ENCODE measurements at regions not wholly inside any gene's neighbourhood (a gene's known extent, or its start where the extent isn't known, plus 50 kb on each side); places are given as distances from the start of the nearest gene placed in this dataset.

DNA sequence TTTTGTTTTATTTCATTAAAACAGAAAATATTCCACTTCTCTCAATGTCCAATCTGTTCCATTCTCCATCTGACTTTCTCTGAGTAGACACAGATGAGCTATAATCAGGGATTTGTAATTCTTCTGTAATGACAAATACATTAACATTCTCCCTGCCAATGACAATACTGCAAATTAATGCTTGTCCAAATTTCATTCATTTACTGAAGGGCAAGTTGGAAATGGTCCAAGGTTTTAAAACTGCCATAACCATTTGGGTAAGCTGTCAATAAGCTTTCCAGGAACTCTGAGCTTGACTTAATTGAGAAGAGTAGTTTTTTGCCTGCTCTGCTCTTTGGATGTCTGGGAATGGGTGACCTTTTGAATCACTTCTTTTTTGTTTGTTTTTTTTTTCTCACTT lies 253.5 kb downstream of the DMRTA1 start:
- Mint-ChIP-seq H3K4me3 (no peak overlapping the region), H3K27me3 (no peaks in the 10 kb centered on the region), H3K27ac (no peak overlapping the region), H3K36me3 (no peaks in the 10 kb centered on the region), H3K4me1 (no peaks in the 10 kb centered on the region), H3K9me3 (peaks cover 0 to 12% (median 3%) of the 10 kb centered on the region in 7 donors)
- Histone ChIP-seq H3K36me3 (ENCODE audit: control insufficient read depth, insufficient read depth, low read length) (no peaks in the 10 kb centered on the region), H3K27ac (ENCODE audit: insufficient read depth, low read length, poor library complexity, severe bottlenecking) (no peak overlapping the region), H3K9me3 (ENCODE audit: control insufficient read depth in 2 of 2, low read length in 2 of 2) (peaks cover 0 to 6% of the 10 kb centered on the region in 2 experiments), H3K4me1 (ENCODE audit: control insufficient read depth, insufficient read depth, low read length, poor library complexity, severe bottlenecking) (no peaks in the 10 kb centered on the region), H3K27me3 (ENCODE audit: control insufficient read depth, insufficient read depth, low read length) (no peaks in the 10 kb centered on the region), H3K4me3 (ENCODE audit: low read depth, low read length) (no peak overlapping the region)
- ATAC-seq (ENCODE audit: low read depth in 2 of 2) (no peak), DNase-seq (no peak)

DNA sequence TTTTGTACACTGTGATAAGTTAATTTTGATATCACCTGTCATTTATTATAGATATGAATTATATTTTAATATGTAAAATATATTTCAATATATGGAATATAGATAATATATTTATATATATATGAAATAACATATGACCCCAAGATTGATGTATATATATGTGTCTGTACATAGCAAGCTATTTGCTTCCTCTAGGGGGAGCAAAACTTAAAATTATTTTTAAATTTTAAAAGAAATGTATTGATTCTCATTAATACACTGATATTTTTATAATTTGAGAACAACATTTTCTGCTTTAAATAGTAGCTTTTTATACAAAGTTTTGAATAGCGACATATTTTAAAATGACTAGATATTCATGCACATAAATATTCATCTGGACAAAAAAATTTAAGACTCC lies 272.0 kb downstream of the DMRTA1 start:
- no peaks in the 10 kb centered on the region for H3K36me3 Mint-ChIP-seq
- H3K27ac ChIP-seq (ENCODE audit: insufficient read depth, low read length, poor library complexity, severe bottlenecking) = no peak overlapping the region
- no peak overlapping the region for H3K27ac Mint-ChIP-seq
- no peaks in the 10 kb centered on the region for H3K36me3 ChIP-seq (ENCODE audit: control insufficient read depth, insufficient read depth, low read length)
- H3K4me1 ChIP-seq (ENCODE audit: control insufficient read depth, insufficient read depth, low read length, poor library complexity, severe bottlenecking) = no peaks in the 10 kb centered on the region
- DNase-seq (no peak), ATAC-seq (ENCODE audit: low read depth in 2 of 2) (no peak)
- no peak overlapping the region for H3K4me3 Mint-ChIP-seq
- no peaks in the 10 kb centered on the region for H3K9me3 ChIP-seq (ENCODE audit: control insufficient read depth in 2 of 2, low read length in 2 of 2)
- H3K27me3 Mint-ChIP-seq = no peaks in the 10 kb centered on the region
- no peaks in the 10 kb centered on the region for H3K27me3 ChIP-seq (ENCODE audit: control insufficient read depth, insufficient read depth, low read length)
- no peaks in the 10 kb centered on the region for H3K4me1 Mint-ChIP-seq
- H3K9me3 Mint-ChIP-seq = peaks cover 0 to 9% (median 1%) of the 10 kb centered on the region in 7 donors
- H3K4me3 ChIP-seq (ENCODE audit: low read depth, low read length) = no peak overlapping the region

DNA sequence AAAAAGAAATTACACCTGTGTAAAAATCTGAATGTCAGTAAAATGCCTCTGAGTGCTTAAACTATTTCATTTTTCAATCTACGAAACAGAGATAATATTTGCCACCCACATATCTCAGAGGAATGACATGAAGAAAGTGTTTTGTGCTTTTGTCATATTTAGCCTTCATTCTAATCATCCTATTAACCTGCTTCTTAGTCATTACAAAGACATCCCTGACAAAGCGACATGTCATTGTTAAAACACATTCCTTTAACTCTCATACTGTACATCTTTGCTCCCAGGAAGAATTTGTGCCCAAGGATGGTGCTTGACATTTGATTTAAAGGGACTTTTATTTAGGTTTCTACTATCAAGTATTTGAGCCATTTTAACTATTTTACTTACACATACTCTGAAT lies 275.9 kb downstream of the DMRTA1 start:
- H3K4me1 ChIP-seq (ENCODE audit: control insufficient read depth, insufficient read depth, low read length, poor library complexity, severe bottlenecking) = no peaks in the 10 kb centered on the region
- DNase-seq (no peak), ATAC-seq (ENCODE audit: low read depth in 2 of 2) (no peak)
- H3K36me3 Mint-ChIP-seq = no peaks in the 10 kb centered on the region
- H3K27me3 ChIP-seq (ENCODE audit: control insufficient read depth, insufficient read depth, low read length) = no peaks in the 10 kb centered on the region
- H3K27me3 Mint-ChIP-seq = no peaks in the 10 kb centered on the region
- H3K9me3 Mint-ChIP-seq = peaks cover 0 to 4% (median 3%) of the 10 kb centered on the region in 7 donors
- H3K27ac Mint-ChIP-seq = no peak overlapping the region
- H3K36me3 ChIP-seq (ENCODE audit: control insufficient read depth, insufficient read depth, low read length) = no peaks in the 10 kb centered on the region
- no peak overlapping the region for H3K27ac ChIP-seq (ENCODE audit: insufficient read depth, low read length, poor library complexity, severe bottlenecking)
- H3K4me1 Mint-ChIP-seq = no peaks in the 10 kb centered on the region
- H3K9me3 ChIP-seq (ENCODE audit: control insufficient read depth in 2 of 2, low read length in 2 of 2) = no peaks in the 10 kb centered on the region
- H3K4me3 ChIP-seq (ENCODE audit: low read depth, low read length) = no peak overlapping the region
- no peak overlapping the region for H3K4me3 Mint-ChIP-seq

GRCh38 chr9:22731786-22732185 lies 285.2 kb downstream of the DMRTA1 start:
- H3K27ac Mint-ChIP-seq = no peak overlapping the region
- H3K27ac ChIP-seq (ENCODE audit: insufficient read depth, low read length, poor library complexity, severe bottlenecking) = no peak overlapping the region
- no peaks in the 10 kb centered on the region for H3K36me3 Mint-ChIP-seq
- H3K36me3 ChIP-seq (ENCODE audit: control insufficient read depth, insufficient read depth, low read length) = no peaks in the 10 kb centered on the region
- no peaks in the 10 kb centered on the region for H3K27me3 ChIP-seq (ENCODE audit: control insufficient read depth, insufficient read depth, low read length)
- peaks cover 1 to 22% (median 5%) of the 10 kb centered on the region in 7 donors for H3K9me3 Mint-ChIP-seq
- ATAC-seq (ENCODE audit: low read depth in 2 of 2) (no peak), DNase-seq (no peak)
- H3K9me3 ChIP-seq (ENCODE audit: control insufficient read depth in 2 of 2, low read length in 2 of 2) = peaks cover 0 to 3% of the 10 kb centered on the region in 2 experiments
- H3K4me1 ChIP-seq (ENCODE audit: control insufficient read depth, insufficient read depth, low read length, poor library complexity, severe bottlenecking) = no peaks in the 10 kb centered on the region
- H3K4me3 ChIP-seq (ENCODE audit: low read depth, low read length) = no peak overlapping the region
- no peak overlapping the region for H3K4me3 Mint-ChIP-seq
- no peaks in the 10 kb centered on the region for H3K27me3 Mint-ChIP-seq
- no peaks in the 10 kb centered on the region for H3K4me1 Mint-ChIP-seq

- Mint-ChIP-seq H3K4me3 (no peak overlapping the region), H3K27ac (no peak overlapping the region), H3K36me3 (no peaks in the 10 kb centered on the region), H3K4me1 (no peaks in the 10 kb centered on the region), H3K27me3 (no peaks in the 10 kb centered on the region), H3K9me3 (peaks cover 0 to 34% (median 5%) of the 10 kb centered on the region in 7 donors)
- no peaks in the 10 kb centered on the region for H3K27me3 ChIP-seq (ENCODE audit: control insufficient read depth, insufficient read depth, low read length)
- H3K36me3 ChIP-seq (ENCODE audit: control insufficient read depth, insufficient read depth, low read length) = no peaks in the 10 kb centered on the region
- H3K27ac ChIP-seq (ENCODE audit: insufficient read depth, low read length, poor library complexity, severe bottlenecking) = no peak overlapping the region
- no peak for DNase-seq
- H3K9me3 ChIP-seq (ENCODE audit: control insufficient read depth in 2 of 2, low read length in 2 of 2) = peaks cover 0 to 3% of the 10 kb centered on the region in 2 experiments
- no peak overlapping the region for H3K4me3 ChIP-seq (ENCODE audit: low read depth, low read length)
- no peaks in the 10 kb centered on the region for H3K4me1 ChIP-seq (ENCODE audit: control insufficient read depth, insufficient read depth, low read length, poor library complexity, severe bottlenecking)
- no peak for ATAC-seq (ENCODE audit: low read depth in 2 of 2)
Observed at GRCh38 chr9:22739712-22740111, 293.1 kb downstream of the DMRTA1 start.

DNA sequence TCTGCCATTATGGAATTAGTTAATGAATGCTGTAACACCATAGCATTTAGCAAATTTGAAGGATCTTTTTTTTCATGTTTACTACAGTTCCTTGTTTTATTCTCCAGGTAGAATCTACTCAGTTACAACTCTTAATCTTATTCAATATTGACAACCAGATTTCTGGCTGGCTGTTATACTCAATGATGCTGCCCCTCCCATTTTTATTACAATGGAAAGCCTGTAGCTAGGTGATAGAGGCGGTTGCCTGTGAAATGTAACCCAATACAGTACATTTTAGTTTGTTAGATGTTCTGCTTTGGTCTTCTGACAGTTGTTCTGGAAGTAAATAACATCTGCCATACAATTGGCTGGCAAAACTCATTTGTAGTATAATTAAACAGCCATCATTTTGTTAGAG lies 294.2 kb downstream of the DMRTA1 start:
- Histone ChIP-seq H3K27me3 (ENCODE audit: control insufficient read depth, insufficient read depth, low read length) (no peaks in the 10 kb centered on the region), H3K4me1 (ENCODE audit: control insufficient read depth, insufficient read depth, low read length, poor library complexity, severe bottlenecking) (no peaks in the 10 kb centered on the region), H3K27ac (ENCODE audit: insufficient read depth, low read length, poor library complexity, severe bottlenecking) (no peak overlapping the region), H3K36me3 (ENCODE audit: control insufficient read depth, insufficient read depth, low read length) (no peaks in the 10 kb centered on the region), H3K9me3 (ENCODE audit: control insufficient read depth in 2 of 2, low read length in 2 of 2) (peaks cover 0 to 3% of the 10 kb centered on the region in 2 experiments), H3K4me3 (ENCODE audit: low read depth, low read length) (no peak overlapping the region)
- Mint-ChIP-seq H3K27me3 (no peaks in the 10 kb centered on the region), H3K4me3 (no peak overlapping the region), H3K36me3 (no peaks in the 10 kb centered on the region), H3K4me1 (no peaks in the 10 kb centered on the region), H3K27ac (no peak overlapping the region), H3K9me3 (peaks cover 0 to 35% (median 5%) of the 10 kb centered on the region in 7 donors)
- DNase-seq = no peak
- ATAC-seq (ENCODE audit: low read depth in 2 of 2) = no peak

- no peaks in the 10 kb centered on the region for H3K36me3 ChIP-seq (ENCODE audit: control insufficient read depth, insufficient read depth, low read length)
- no peaks in the 10 kb centered on the region for H3K36me3 Mint-ChIP-seq
- peaks cover 0 to 3% of the 10 kb centered on the region in 2 experiments for H3K9me3 ChIP-seq (ENCODE audit: control insufficient read depth in 2 of 2, low read length in 2 of 2)
- no peak overlapping the region for H3K4me3 ChIP-seq (ENCODE audit: low read depth, low read length)
- no peaks in the 10 kb centered on the region for H3K4me1 ChIP-seq (ENCODE audit: control insufficient read depth, insufficient read depth, low read length, poor library complexity, severe bottlenecking)
- no peak overlapping the region for H3K27ac ChIP-seq (ENCODE audit: insufficient read depth, low read length, poor library complexity, severe bottlenecking)
- no peak for ATAC-seq (ENCODE audit: low read depth in 2 of 2)
- peaks cover 0 to 31% (median 3%) of the 10 kb centered on the region in 7 donors for H3K9me3 Mint-ChIP-seq
- H3K27ac Mint-ChIP-seq = no peak overlapping the region
- H3K4me1 Mint-ChIP-seq = no peaks in the 10 kb centered on the region
- no peaks in the 10 kb centered on the region for H3K27me3 Mint-ChIP-seq
- no peak for DNase-seq
- no peaks in the 10 kb centered on the region for H3K27me3 ChIP-seq (ENCODE audit: control insufficient read depth, insufficient read depth, low read length)
- H3K4me3 Mint-ChIP-seq = no peak overlapping the region
Observed at GRCh38 chr9:22742401-22742800, 295.8 kb downstream of the DMRTA1 start.

GRCh38 chr9:22773501-22774220 lies 327.0 kb downstream of the DMRTA1 start:
- Histone ChIP-seq H3K4me1 (ENCODE audit: control insufficient read depth, insufficient read depth, low read length, poor library complexity, severe bottlenecking) (no peaks in the 10 kb centered on the region), H3K27ac (ENCODE audit: insufficient read depth, low read length, poor library complexity, severe bottlenecking) (no peak overlapping the region), H3K36me3 (ENCODE audit: control insufficient read depth, insufficient read depth, low read length) (no peaks in the 10 kb centered on the region), H3K4me3 (ENCODE audit: low read depth, low read length) (no peak overlapping the region), H3K27me3 (ENCODE audit: control insufficient read depth, insufficient read depth, low read length) (no peaks in the 10 kb centered on the region), H3K9me3 (ENCODE audit: control insufficient read depth in 2 of 2, low read length in 2 of 2) (no peaks in the 10 kb centered on the region)
- Mint-ChIP-seq H3K36me3 (no peaks in the 10 kb centered on the region), H3K9me3 (peaks cover 0 to 11% (median 6%) of the 10 kb centered on the region in 7 donors), H3K27me3 (no peaks in the 10 kb centered on the region), H3K4me3 (no peak overlapping the region), H3K27ac (no peak overlapping the region), H3K4me1 (no peaks in the 10 kb centered on the region)
- DNase-seq (no peak), ATAC-seq (ENCODE audit: low read depth in 2 of 2) (no peak)
